IPS-18c (cell line): ENCODE measurements at regions not wholly inside any gene's neighbourhood (a gene's known extent, or its start where the extent isn't known, plus 50 kb on each side); places are given as distances from the start of the nearest gene placed in this dataset.

Experiments
- H3K4me3 ChIP-seq: 2 replicates; pipeline ENCODE4 v1.7.0; 2013; ENCODE audit warnings: low read depth, mild to moderate bottlenecking, low read length, moderate library complexity; ENCODE audit not compliant: insufficient read depth
- H3K9me3 ChIP-seq: one replicate; pipeline ENCODE4 v1.6.1; 2013; ENCODE audit warnings: mild to moderate bottlenecking, low read length, moderate library complexity; ENCODE audit not compliant: control insufficient read depth, insufficient read depth

GRCh38 chr4:138678985-138679746 is 336.4 kb upstream of the NOCT start:
- no peak overlapping the region for H3K4me3 ChIP-seq
- no peaks in the 10 kb centered on the region for H3K9me3 ChIP-seq

GRCh38 chr4:138677748-138678147 is 337.8 kb upstream of the NOCT start:
- Histone ChIP-seq H3K9me3 (no peaks in the 10 kb centered on the region), H3K4me3 (no peak overlapping the region)

GRCh38 chr4:138677212-138677611 is 338.4 kb upstream of the NOCT start:
- Histone ChIP-seq H3K9me3 (no peaks in the 10 kb centered on the region), H3K4me3 (no peak overlapping the region)

- Histone ChIP-seq H3K9me3 (no peaks in the 10 kb centered on the region), H3K4me3 (no peak overlapping the region)
Observed at GRCh38 chr4:138675685-138676084, 339.9 kb upstream of the NOCT start.

GRCh38 chr4:138674209-138674608 is 341.4 kb upstream of the NOCT start:
- H3K9me3 ChIP-seq, result no peaks in the 10 kb centered on the region

GRCh38 chr4:138673053-138673452 is 342.5 kb upstream of the NOCT start:
- H3K9me3 ChIP-seq, result no peaks in the 10 kb centered on the region
- H3K4me3 ChIP-seq, result no peak overlapping the region

More at GRCh38 chr4:138674209-138674608, 341.4 kb upstream of the NOCT start:
- no peak overlapping the region for H3K4me3 ChIP-seq

GRCh38 chr4:138672393-138672976 is 343.1 kb upstream of the NOCT start:
- no peak overlapping the region for H3K4me3 ChIP-seq
- no peaks in the 10 kb centered on the region for H3K9me3 ChIP-seq

- Histone ChIP-seq H3K4me3 (no peak overlapping the region), H3K9me3 (no peaks in the 10 kb centered on the region)
Observed at GRCh38 chr4:138671606-138672084, 343.9 kb upstream of the NOCT start.

- no peak overlapping the region for H3K4me3 ChIP-seq
- no peaks in the 10 kb centered on the region for H3K9me3 ChIP-seq
Observed at GRCh38 chr4:138671106-138671505, 344.5 kb upstream of the NOCT start.

GRCh38 chr4:138670681-138671080 is 344.9 kb upstream of the NOCT start:
- Histone ChIP-seq H3K4me3 (no peak overlapping the region), H3K9me3 (no peaks in the 10 kb centered on the region)

GRCh38 chr4:138669479-138670315 is 345.9 kb upstream of the NOCT start:
- no peaks in the 10 kb centered on the region for H3K9me3 ChIP-seq
- H3K4me3 ChIP-seq, result no peak overlapping the region

- H3K9me3 ChIP-seq, result no peaks in the 10 kb centered on the region
- H3K4me3 ChIP-seq, result no peak overlapping the region
Observed at GRCh38 chr4:138668309-138668708, 347.3 kb upstream of the NOCT start.

GRCh38 chr4:138666366-138666765 is 349.2 kb upstream of the NOCT start:
- H3K4me3 ChIP-seq, result no peak overlapping the region

GRCh38 chr4:138665851-138666250 is 349.7 kb upstream of the NOCT start:
- H3K9me3 ChIP-seq, result no peaks in the 10 kb centered on the region
- no peak overlapping the region for H3K4me3 ChIP-seq

More at GRCh38 chr4:138666366-138666765, 349.2 kb upstream of the NOCT start:
- H3K9me3 ChIP-seq, result no peaks in the 10 kb centered on the region

- Histone ChIP-seq H3K4me3 (no peak overlapping the region), H3K9me3 (no peaks in the 10 kb centered on the region)
Observed at GRCh38 chr4:138663883-138664282, 351.7 kb upstream of the NOCT start.

- H3K4me3 ChIP-seq, result no peak overlapping the region
- no peaks in the 10 kb centered on the region for H3K9me3 ChIP-seq
Observed at GRCh38 chr4:138659812-138660316, 355.7 kb upstream of the NOCT start.

GRCh38 chr4:138659037-138659811 is 356.4 kb upstream of the NOCT start:
- Histone ChIP-seq H3K4me3 (peak overlapping the region; percentile 5; the same call in 1 of the 2 replicates), H3K9me3 (no peaks in the 10 kb centered on the region)
